ENCODE measurements at regions not wholly inside any gene's neighbourhood (a gene's known extent, or its start where the extent isn't known, plus 50 kb on each side); places are given as distances from the start of the nearest gene placed in this dataset.

DNA sequence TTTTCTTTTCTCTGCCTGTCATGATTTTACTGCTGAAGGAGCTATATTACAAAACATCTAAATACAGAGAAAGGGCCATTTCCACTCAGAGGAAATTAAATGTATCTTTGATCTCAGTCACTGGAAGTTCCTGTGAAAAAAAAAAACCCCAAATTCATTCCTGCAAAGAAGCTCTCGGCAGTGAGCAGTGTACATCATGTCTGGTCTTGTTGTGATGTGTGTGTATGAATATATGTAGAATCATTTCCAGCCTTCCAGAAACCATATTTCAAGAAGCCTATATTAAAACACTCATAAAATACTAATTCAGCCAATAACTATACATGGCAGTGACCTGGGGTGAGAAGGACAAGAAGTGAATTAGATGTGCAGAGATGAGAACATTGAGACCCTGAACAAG, 393.2 kb upstream of the TENM4 start:
- no peak overlapping the region for H4K91ac ChIP-seq (ENCODE audit: insufficient read length, low read depth, low read length)
- TF ChIP-seq, protein P1, sequence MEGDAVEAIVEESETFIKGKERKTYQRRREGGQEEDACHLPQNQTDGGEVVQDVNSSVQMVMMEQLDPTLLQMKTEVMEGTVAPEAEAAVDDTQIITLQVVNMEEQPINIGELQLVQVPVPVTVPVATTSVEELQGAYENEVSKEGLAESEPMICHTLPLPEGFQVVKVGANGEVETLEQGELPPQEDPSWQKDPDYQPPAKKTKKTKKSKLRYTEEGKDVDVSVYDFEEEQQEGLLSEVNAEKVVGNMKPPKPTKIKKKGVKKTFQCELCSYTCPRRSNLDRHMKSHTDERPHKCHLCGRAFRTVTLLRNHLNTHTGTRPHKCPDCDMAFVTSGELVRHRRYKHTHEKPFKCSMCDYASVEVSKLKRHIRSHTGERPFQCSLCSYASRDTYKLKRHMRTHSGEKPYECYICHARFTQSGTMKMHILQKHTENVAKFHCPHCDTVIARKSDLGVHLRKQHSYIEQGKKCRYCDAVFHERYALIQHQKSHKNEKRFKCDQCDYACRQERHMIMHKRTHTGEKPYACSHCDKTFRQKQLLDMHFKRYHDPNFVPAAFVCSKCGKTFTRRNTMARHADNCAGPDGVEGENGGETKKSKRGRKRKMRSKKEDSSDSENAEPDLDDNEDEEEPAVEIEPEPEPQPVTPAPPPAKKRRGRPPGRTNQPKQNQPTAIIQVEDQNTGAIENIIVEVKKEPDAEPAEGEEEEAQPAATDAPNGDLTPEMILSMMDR (conservative IDR thresholded peaks at IDR 0.05), result no peak
- no peak overlapping the region for H3K23ac ChIP-seq (ENCODE audit: insufficient read length, low read depth, low read length)
- H3K4me3 Mint-ChIP-seq, result no peak overlapping the region
- no peak overlapping the region for H2BK5ac ChIP-seq (ENCODE audit: insufficient read length, low read length)
- H3K27ac Mint-ChIP-seq, result no peak overlapping the region
- H3K79me2 ChIP-seq (ENCODE audit: insufficient read depth, low read length), result no peaks in the 10 kb centered on the region
- no peak overlapping the region for H3K27ac ChIP-seq (ENCODE audit: insufficient read length, low read depth, low read length)
- no peak overlapping the region for H3K4ac ChIP-seq (ENCODE audit: low read depth, low read length)
- H3K9me3 ChIP-seq (ENCODE audit: control insufficient read depth, low read depth, low read length), result no peaks in the 10 kb centered on the region
- H2BK15ac ChIP-seq (ENCODE audit: low read depth, low read length), result no peak overlapping the region
- H3K14ac ChIP-seq (ENCODE audit: insufficient read depth, low read length), result no peak overlapping the region
- no peak overlapping the region for H4K8ac ChIP-seq (replicated peaks; ENCODE audit: insufficient read length, low read depth, low read length)
- H2BK120ac ChIP-seq (ENCODE audit: low read depth, low read length, poor library complexity, severe bottlenecking), result no peak overlapping the region
- H4K5ac ChIP-seq (ENCODE audit: insufficient read length, low read depth, low read length), result no peak overlapping the region
- no peaks in the 10 kb centered on the region for H4K20me1 ChIP-seq (ENCODE audit: control insufficient read depth, insufficient read depth, insufficient read length)
- no peak for DNase-seq
- no peaks in the 10 kb centered on the region for H3K27me3 ChIP-seq (ENCODE audit: insufficient read depth, low read length)
- H3T11ph ChIP-seq (ENCODE audit: low read length), result no peak overlapping the region
- no peak overlapping the region for H3K4me2 ChIP-seq (ENCODE audit: insufficient read depth, insufficient read length, low read length)
- no peak overlapping the region for H2AK5ac ChIP-seq (ENCODE audit: insufficient read length, low read length)
- no peaks in the 10 kb centered on the region for H3K27me3 Mint-ChIP-seq (ENCODE audit: low read depth)
- no peak overlapping the region for H2BK12ac ChIP-seq (ENCODE audit: insufficient read length, low read depth, low read length)
- H2BK20ac ChIP-seq (ENCODE audit: low read depth, low read length, poor library complexity, severe bottlenecking), result no peak overlapping the region
- no peak overlapping the region for H3K18ac ChIP-seq (ENCODE audit: insufficient read length, low read depth, low read length)
- no peak overlapping the region for H3K9ac ChIP-seq (ENCODE audit: extremely low read depth, insufficient read length, low read length)
- no peaks in the 10 kb centered on the region for H3K9me3 Mint-ChIP-seq
- no peaks in the 10 kb centered on the region for H3K4me1 Mint-ChIP-seq
- H3K23me2 ChIP-seq (ENCODE audit: insufficient read length, low read depth, low read length, poor library complexity, severe bottlenecking), result no peaks in the 10 kb centered on the region
- no CpG with 5 or more reads among the region's 1 CpG for WGBS (ENCODE audit: extremely low coverage, insufficient read length, low lambda C conversion rate)
- no peaks in the 10 kb centered on the region for H3K79me1 ChIP-seq (ENCODE audit: insufficient read depth, low read depth, low read length, poor library complexity, severe bottlenecking)
- H3K56ac ChIP-seq (ENCODE audit: insufficient read length, low read depth, low read length), result no peak overlapping the region
- H3K4me1 ChIP-seq (ENCODE audit: insufficient read depth, low read length), result no peaks in the 10 kb centered on the region
- no peak overlapping the region for H2AFZ ChIP-seq (ENCODE audit: low read length)
- H3K36me3 Mint-ChIP-seq (ENCODE audit: insufficient read depth in 1 of 3, low read depth in 3 of 3), result no peaks in the 10 kb centered on the region; a peak in 1 of 7 replicates

Measured in H9 (cell line).